Right lobe of liver (tissue), 4 donors: ENCODE measurements at regions not wholly inside any gene's neighbourhood (a gene's known extent, or its start where the extent isn't known, plus 50 kb on each side); places are given as distances from the start of the nearest gene placed in this dataset.

ENCODE experiments used
- CTCF ChIP-seq, 4 donors: fragments of 200-600 bp in 3 of 4; fragments of 450-650 bp in 1 of 4; IDR thresholded peaks; one replicate each; pipeline versions ENCODE4 v1.5.1 to v1.8.0; 2016 to 2022; ENCODE audit warnings: antibody characterized with exemption in 4 of 4, mild to moderate bottlenecking in 2 of 4
- POLR2A ChIP-seq: fragments of 450-650 bp; IDR thresholded peaks from one replicate; pipeline ENCODE4 v1.6.1; 2017; ENCODE audit warnings: antibody characterized with exemption, mild to moderate bottlenecking
- donor health status: DM: no; HTN: no; CAD: no.
- donor health status: DM: no; HTN: no; CAD: no.
- donor health status: DM: no; HTN: yes; CAD: no.

DNA sequence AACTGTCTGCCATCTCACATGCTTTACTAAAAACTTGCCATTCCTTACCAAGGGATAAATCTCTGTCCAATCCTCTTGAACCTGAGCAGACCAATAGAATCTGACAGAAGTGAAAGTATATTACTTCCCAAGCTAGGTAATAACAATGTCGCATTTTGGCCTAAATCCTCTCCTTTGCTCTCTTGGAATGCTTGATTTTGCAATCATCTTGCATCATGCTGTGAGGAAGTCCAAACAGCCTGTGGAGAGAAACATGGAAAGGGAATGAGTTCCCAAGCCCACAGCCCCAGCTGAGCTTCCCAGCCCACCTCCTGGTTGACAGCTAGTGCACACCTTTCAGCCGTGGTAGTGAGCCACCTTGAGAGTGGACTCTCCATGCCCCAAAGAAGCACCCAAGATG is 540.6 kb downstream of the STK39 start:
- TF ChIP-seq POLR2A: no peak
- TF ChIP-seq CTCF (IDR thresholded peaks at IDR 0.05): no peak
